ENCODE measurements at regions not wholly inside any gene's neighbourhood (a gene's known extent, or its start where the extent isn't known, plus 50 kb on each side); places are given as distances from the start of the nearest gene placed in this dataset.

- H3K27me3 ChIP-seq (ENCODE audit: control insufficient read depth, insufficient read depth, low read length) = no peaks in the 10 kb centered on the region
- H3K36me3 ChIP-seq (replicated peaks; ENCODE audit: control insufficient read depth, insufficient read depth, low read length) = no peaks in the 10 kb centered on the region
- DNase-seq = no peak
- no peak overlapping the region for H3K4me3 ChIP-seq (ENCODE audit: insufficient read depth, low read depth, low read length)
These were observed 190.6 kb downstream of the TDRD15 start for GRCh38 chr2:21314322-21314835.

- Histone ChIP-seq H3K4me3 (ENCODE audit: insufficient read depth, low read depth, low read length) (no peak overlapping the region), H3K36me3 (replicated peaks; ENCODE audit: control insufficient read depth, insufficient read depth, low read length) (no peaks in the 10 kb centered on the region), H3K27me3 (ENCODE audit: control insufficient read depth, insufficient read depth, low read length) (no peaks in the 10 kb centered on the region)
- peak; percentile 65 for DNase-seq
These were observed 193.4 kb downstream of the TDRD15 start for GRCh38 chr2:21317131-21317530.

GRCh38 chr2:21318263-21318662 is 194.5 kb downstream of the TDRD15 start:
- DNase-seq = no peak
- no peak overlapping the region for H3K4me3 ChIP-seq (ENCODE audit: insufficient read depth, low read depth, low read length)
- no peaks in the 10 kb centered on the region for H3K27me3 ChIP-seq (ENCODE audit: control insufficient read depth, insufficient read depth, low read length)
- H3K36me3 ChIP-seq (replicated peaks; ENCODE audit: control insufficient read depth, insufficient read depth, low read length) = no peaks in the 10 kb centered on the region

GRCh38 chr2:21326152-21326551 is 202.4 kb downstream of the TDRD15 start:
- no peak for DNase-seq
- no peak overlapping the region for H3K4me3 ChIP-seq (ENCODE audit: insufficient read depth, low read depth, low read length)
- no peaks in the 10 kb centered on the region for H3K36me3 ChIP-seq (replicated peaks; ENCODE audit: control insufficient read depth, insufficient read depth, low read length)
- H3K27me3 ChIP-seq (ENCODE audit: control insufficient read depth, insufficient read depth, low read length) = no peaks in the 10 kb centered on the region

- H3K4me3 ChIP-seq (ENCODE audit: insufficient read depth, low read depth, low read length) = no peak overlapping the region
- no peaks in the 10 kb centered on the region for H3K27me3 ChIP-seq (ENCODE audit: control insufficient read depth, insufficient read depth, low read length)
- DNase-seq = no peak
- H3K36me3 ChIP-seq (replicated peaks; ENCODE audit: control insufficient read depth, insufficient read depth, low read length) = no peaks in the 10 kb centered on the region
These were observed 204.4 kb downstream of the TDRD15 start for GRCh38 chr2:21328177-21328576.

- Histone ChIP-seq H3K27me3 (ENCODE audit: control insufficient read depth, insufficient read depth, low read length) (no peaks in the 10 kb centered on the region), H3K4me3 (ENCODE audit: insufficient read depth, low read depth, low read length) (no peak overlapping the region), H3K36me3 (replicated peaks; ENCODE audit: control insufficient read depth, insufficient read depth, low read length) (no peaks in the 10 kb centered on the region)
- DNase-seq = no peak
These were observed 207.1 kb downstream of the TDRD15 start for GRCh38 chr2:21330786-21331391.

- DNase-seq = no peak
- H3K27me3 ChIP-seq (ENCODE audit: control insufficient read depth, insufficient read depth, low read length) = no peaks in the 10 kb centered on the region
- H3K4me3 ChIP-seq (ENCODE audit: insufficient read depth, low read depth, low read length) = no peak overlapping the region
- H3K36me3 ChIP-seq (replicated peaks; ENCODE audit: control insufficient read depth, insufficient read depth, low read length) = no peaks in the 10 kb centered on the region
These were observed 208.0 kb downstream of the TDRD15 start for GRCh38 chr2:21331625-21332370.

GRCh38 chr2:21332993-21333625 is 209.3 kb downstream of the TDRD15 start:
- H3K36me3 ChIP-seq (replicated peaks; ENCODE audit: control insufficient read depth, insufficient read depth, low read length) = no peaks in the 10 kb centered on the region
- no peak for DNase-seq
- no peak overlapping the region for H3K4me3 ChIP-seq (ENCODE audit: insufficient read depth, low read depth, low read length)
- no peaks in the 10 kb centered on the region for H3K27me3 ChIP-seq (ENCODE audit: control insufficient read depth, insufficient read depth, low read length)

- Histone ChIP-seq H3K36me3 (replicated peaks; ENCODE audit: control insufficient read depth, insufficient read depth, low read length) (no peaks in the 10 kb centered on the region), H3K4me3 (ENCODE audit: insufficient read depth, low read depth, low read length) (no peak overlapping the region), H3K27me3 (ENCODE audit: control insufficient read depth, insufficient read depth, low read length) (no peaks in the 10 kb centered on the region)
- no peak for DNase-seq
These were observed 209.9 kb downstream of the TDRD15 start for GRCh38 chr2:21333684-21334083.

- H3K4me3 ChIP-seq (ENCODE audit: insufficient read depth, low read depth, low read length) = no peak overlapping the region
- DNase-seq = no peak
- no peaks in the 10 kb centered on the region for H3K27me3 ChIP-seq (ENCODE audit: control insufficient read depth, insufficient read depth, low read length)
- H3K36me3 ChIP-seq (replicated peaks; ENCODE audit: control insufficient read depth, insufficient read depth, low read length) = no peaks in the 10 kb centered on the region
These were observed 223.2 kb downstream of the TDRD15 start for GRCh38 chr2:21346984-21347383.

- Histone ChIP-seq H3K4me3 (ENCODE audit: insufficient read depth, low read depth, low read length) (no peak overlapping the region), H3K36me3 (replicated peaks; ENCODE audit: control insufficient read depth, insufficient read depth, low read length) (no peaks in the 10 kb centered on the region), H3K27me3 (ENCODE audit: control insufficient read depth, insufficient read depth, low read length) (no peaks in the 10 kb centered on the region)
- DNase-seq = no peak
These were observed 230.3 kb downstream of the TDRD15 start for GRCh38 chr2:21353879-21354679.

- Histone ChIP-seq H3K36me3 (replicated peaks; ENCODE audit: control insufficient read depth, insufficient read depth, low read length) (no peaks in the 10 kb centered on the region), H3K4me3 (ENCODE audit: insufficient read depth, low read depth, low read length) (no peak overlapping the region), H3K27me3 (ENCODE audit: control insufficient read depth, insufficient read depth, low read length) (no peaks in the 10 kb centered on the region)
- no peak for DNase-seq
These were observed 232.5 kb downstream of the TDRD15 start for GRCh38 chr2:21356086-21356856.

- no peak for DNase-seq
- Histone ChIP-seq H3K4me3 (ENCODE audit: insufficient read depth, low read depth, low read length) (no peak overlapping the region), H3K36me3 (replicated peaks; ENCODE audit: control insufficient read depth, insufficient read depth, low read length) (no peaks in the 10 kb centered on the region), H3K27me3 (ENCODE audit: control insufficient read depth, insufficient read depth, low read length) (no peaks in the 10 kb centered on the region)
These were observed 233.1 kb downstream of the TDRD15 start for GRCh38 chr2:21356857-21357255.

GRCh38 chr2:21358976-21359375 is 235.2 kb downstream of the TDRD15 start:
- Histone ChIP-seq H3K36me3 (replicated peaks; ENCODE audit: control insufficient read depth, insufficient read depth, low read length) (no peaks in the 10 kb centered on the region), H3K4me3 (ENCODE audit: insufficient read depth, low read depth, low read length) (no peak overlapping the region), H3K27me3 (ENCODE audit: control insufficient read depth, insufficient read depth, low read length) (no peaks in the 10 kb centered on the region)
- no peak for DNase-seq

Data from H7 (cell line).